B cell (primary cell): ENCODE measurements at regions not wholly inside any gene's neighbourhood (a gene's known extent, or its start where the extent isn't known, plus 50 kb on each side); places are given as distances from the start of the nearest gene placed in this dataset.

Experiments
- ATAC-seq: fragments of 200-7000 bp; cut with Tn5 transposase; one replicate; pipeline ENCODE4 v1.10.0; 2021; ENCODE audit warnings: low read depth, mild to moderate bottlenecking, moderate number of reproducible peaks, moderate library complexity
- CTCF ChIA-PET: fragments of 350-600 bp; sonication (Branson Sonifier 250); formaldehyde crosslinking; loops from one replicate; lab custom pipeline; 2021; ENCODE audit warnings: antibody characterized with exemption, inconsistent platforms; lab: Charles Lee
- POLR2A ChIA-PET: fragments of 350-600 bp; sonication (Branson Sonifier 250); formaldehyde crosslinking; loops from one replicate; lab custom pipeline; 2021; ENCODE audit warnings: antibody characterized with exemption; lab: Charles Lee
- DNase-seq: peaks from one replicate; pipeline ENCODE4 v3.0.0; 2013
- H2AFZ ChIP-seq: 2 replicates; pipeline ENCODE4 v1.6.1; 2012; ENCODE audit warnings: mild to moderate bottlenecking, low read depth, low read length; ENCODE audit not compliant: insufficient read depth, poor library complexity, severe bottlenecking
- H3K27ac ChIP-seq, 2 donors: 1 replicate in 1 of 2; 2 replicates in 1 of 2; pipeline ENCODE4 v1.5.1; 2012 to 2013; ENCODE audit warnings: low read length in 2 of 2, mild to moderate bottlenecking in 2 of 2, moderate library complexity in 1 of 2
- H3K27me3 ChIP-seq, 4 experiments: fragments of 200-600 bp in 1 of 4; sonication (generic) in 1 of 4; replicated peaks in 1 of 4; 1 replicate in 2 of 4; 2 replicates in 2 of 4; pipeline versions ENCODE4 v1.6.1 to v1.7.0; 2013 to 2016; ENCODE audit warnings: low read length in 3 of 4, mild to moderate bottlenecking in 2 of 4, mixed read lengths in 1 of 4, moderate library complexity in 1 of 4; ENCODE audit not compliant: insufficient read depth in 4 of 4, control insufficient read depth in 3 of 4; ENCODE audit errors: control extremely low read depth in 1 of 4
- H3K36me3 ChIP-seq, 2 experiments: replicated peaks in 1 of 2; 1 replicate in 1 of 2; 2 replicates in 1 of 2; pipeline versions ENCODE4 v1.6.1 to v1.7.1; 2013; ENCODE audit warnings: low read length in 1 of 2; ENCODE audit not compliant: insufficient read depth in 2 of 2, control insufficient read depth in 1 of 2; ENCODE audit errors: control extremely low read depth in 1 of 2, extremely low read depth in 1 of 2
- H3K4me1 ChIP-seq, 2 donors: fragments of 200-600 bp in 1 of 2; sonication (generic) in 1 of 2; 1 replicate in 1 of 2; 2 replicates in 1 of 2; pipeline versions ENCODE4 v1.5.1 to v1.6.1; 2013 to 2017; ENCODE audit warnings: low read length in 2 of 2; ENCODE audit not compliant: control insufficient read depth in 2 of 2, insufficient read depth in 2 of 2
- H3K4me2 ChIP-seq: replicated peaks from 2 replicates; pipeline ENCODE3; 2012; ENCODE audit warnings: mild to moderate bottlenecking, low read depth, low read length; ENCODE audit not compliant: poor library complexity, severe bottlenecking
- H3K4me3 ChIP-seq, 5 experiments: fragments of 200-600 bp in 1 of 5; sonication (generic) in 1 of 5; 1 replicate in 3 of 5; 2 replicates in 2 of 5; pipeline versions ENCODE4 v1.5.1 to v1.7.0; 2011 to 2016; ENCODE audit warnings: low read length in 4 of 5, mild to moderate bottlenecking in 4 of 5, low read depth in 2 of 5, control low read depth in 1 of 5, moderate library complexity in 1 of 5; ENCODE audit not compliant: insufficient read depth in 1 of 5; ENCODE audit errors: control extremely low read depth in 1 of 5, extremely low read depth in 1 of 5
- H3K79me2 ChIP-seq: fragments of 200-600 bp; sonication (generic); one replicate; pipeline ENCODE4 v1.6.0; 2016; ENCODE audit warnings: low read length; ENCODE audit not compliant: control insufficient read depth, insufficient read depth
- H3K9ac ChIP-seq: fragments of 200-600 bp; sonication (generic); 2 replicates; pipeline ENCODE4 v1.6.1; 2017; ENCODE audit warnings: mild to moderate bottlenecking, low read length, moderate library complexity
- H3K9me3 ChIP-seq, 3 donors: one replicate each; pipeline versions ENCODE4 v1.6.1 to v1.7.1; 2013; ENCODE audit warnings: low read length in 2 of 3; ENCODE audit not compliant: control insufficient read depth in 2 of 3, insufficient read depth in 1 of 3; ENCODE audit errors: control extremely low read depth in 1 of 3
- H4K20me1 ChIP-seq: 2 replicates; pipeline ENCODE4 v1.6.0; 2012; ENCODE audit warnings: mild to moderate bottlenecking, low read length; ENCODE audit not compliant: insufficient read depth, control insufficient read depth, poor library complexity, severe bottlenecking
- H3K27ac Mint-ChIP-seq: one replicate; pipeline ENCODE4 v1.8.0; 2021; ENCODE audit warnings: mixed read lengths
- H3K27me3 Mint-ChIP-seq: one replicate; pipeline ENCODE4 v1.8.0; 2021; ENCODE audit warnings: mixed read lengths
- H3K4me1 Mint-ChIP-seq: one replicate; pipeline ENCODE4 v1.8.0; 2021; ENCODE audit warnings: mixed read lengths
- H3K4me3 Mint-ChIP-seq: one replicate; pipeline ENCODE4 v1.8.0; 2021; ENCODE audit warnings: mixed read lengths
- H3K9me3 Mint-ChIP-seq: one replicate; pipeline ENCODE4 v1.8.0; 2022; ENCODE audit warnings: mixed read lengths; ENCODE audit not compliant: insufficient read depth
- CTCF ChIP-seq: fragments of 200-600 bp; IDR thresholded peaks from one replicate; pipeline ENCODE4 v1.8.0; 2022; ENCODE audit warnings: antibody characterized with exemption, mild to moderate bottlenecking
- EZH2 ChIP-seq: IDR thresholded peaks from 2 replicates; pipeline ENCODE4 v1.6.1; 2012; ENCODE audit warnings: borderline replicate concordance, low read depth, mild to moderate bottlenecking, moderate library complexity, low read length; ENCODE audit not compliant: insufficient read depth, poor library complexity, severe bottlenecking
- WGBS: methylation state at CpG from one replicate; pipeline ENCODE4 v1.1.5; 2013; ENCODE audit warnings: missing lambda C conversion rate; ENCODE audit not compliant: insufficient coverage; 5-methylcytosine and 5-hydroxymethylcytosine counted together
- intact Hi-C: fragments of 100-400 bp; cut with micrococcal nuclease; formaldehyde crosslinking; loops from one replicate; pipeline ENCODE4 v1.10.0; 2022

- Histone ChIP-seq H3K4me1 (no peaks in the 10 kb centered on the region), H2AFZ (no peak overlapping the region), H3K9ac (no peak overlapping the region), H3K4me3 (no peak overlapping the region), H3K27me3 (peaks cover 0 to 2% (median 0%) of the 10 kb centered on the region in 4 experiments), H3K36me3 (no peaks in the 10 kb centered on the region), H3K27ac (no peak overlapping the region), H3K4me2 (no peak overlapping the region), H4K20me1 (no peaks in the 10 kb centered on the region), H3K79me2 (no peaks in the 10 kb centered on the region), H3K9me3 (no peaks in the 10 kb centered on the region)
- ATAC-seq: no peak
- no peak for DNase-seq
- CTCF ChIA-PET: no interaction called here
- Mint-ChIP-seq H3K27ac (no peak overlapping the region), H3K27me3 (no peaks in the 10 kb centered on the region), H3K4me3 (no peak overlapping the region), H3K4me1 (no peaks in the 10 kb centered on the region), H3K9me3 (no peaks in the 10 kb centered on the region)
- intact Hi-C loops: no loop called here
- TF ChIP-seq CTCF (no peak), EZH2 (no peak)
- WGBS: no CpG with 5 or more reads among the region's 1 CpG
- POLR2A ChIA-PET: no interaction called here
These were observed 108.3 kb downstream of the SIPA1L2 start for GRCh38 chr1:232521660-232522059.

- H3K79me2 ChIP-seq: no peaks in the 10 kb centered on the region
These were observed 110.7 kb downstream of the SIPA1L2 start for GRCh38 chr1:232519186-232519585.

More at GRCh38 chr1:232519186-232519585, 110.7 kb downstream of the SIPA1L2 start:
- Mint-ChIP-seq H3K4me3 (no peak overlapping the region), H3K27ac (no peak overlapping the region), H3K4me1 (no peaks in the 10 kb centered on the region), H3K27me3 (no peaks in the 10 kb centered on the region), H3K9me3 (no peaks in the 10 kb centered on the region)
- intact Hi-C loops: no loop called here
- DNase-seq (no peak), ATAC-seq (no peak)
- 89% methylated on average over 11 of the region's 11 CpGs for WGBS
- CTCF ChIA-PET: no interaction called here
- no peak overlapping the region for H3K4me3 ChIP-seq
- no peak overlapping the region for H3K9ac ChIP-seq
- no peaks in the 10 kb centered on the region for H3K9me3 ChIP-seq
- no peak overlapping the region for H3K4me2 ChIP-seq
- H4K20me1 ChIP-seq: no peaks in the 10 kb centered on the region
- H2AFZ ChIP-seq: no peak overlapping the region
- H3K4me1 ChIP-seq: no peaks in the 10 kb centered on the region
- no peak overlapping the region for H3K27ac ChIP-seq
- no peaks in the 10 kb centered on the region for H3K36me3 ChIP-seq
- TF ChIP-seq CTCF (no peak), EZH2 (no peak)
- H3K27me3 ChIP-seq: peaks cover 0 to 2% (median 0%) of the 10 kb centered on the region in 4 experiments
- POLR2A ChIA-PET: no interaction called here
